ENCODE measurements at regions not wholly inside any gene's neighbourhood (a gene's known extent, or its start where the extent isn't known, plus 50 kb on each side); places are given as distances from the start of the nearest gene placed in this dataset.

GRCh38 chr13:69567514-69567913, 540.1 kb upstream of the ATXN8OS start:
- DNase-seq = no peak

GRCh38 chr13:69566104-69566716, 541.4 kb upstream of the ATXN8OS start:
- no peak for DNase-seq

- no peak for DNase-seq
Observed at GRCh38 chr13:69565334-69565733, 542.3 kb upstream of the ATXN8OS start.

GRCh38 chr13:69556540-69557196, 551.0 kb upstream of the ATXN8OS start:
- no peak for DNase-seq

GRCh38 chr13:69553976-69554375, 553.6 kb upstream of the ATXN8OS start:
- DNase-seq = no peak

GRCh38 chr13:69551193-69551592, 556.4 kb upstream of the ATXN8OS start:
- no peak for DNase-seq

- DNase-seq = no peak
Observed at GRCh38 chr13:69547780-69548179, 559.8 kb upstream of the ATXN8OS start.

- DNase-seq = no peak
Observed at GRCh38 chr13:69545551-69545950, 562.1 kb upstream of the ATXN8OS start.

GRCh38 chr13:69524459-69525150, 583.0 kb upstream of the ATXN8OS start:
- no peak for DNase-seq

GRCh38 chr13:69496981-69497380, 610.6 kb upstream of the ATXN8OS start:
- DNase-seq = no peak

GRCh38 chr13:69495096-69495495, 612.5 kb upstream of the ATXN8OS start:
- DNase-seq = no peak

- no peak for DNase-seq
Observed at GRCh38 chr13:69487576-69487975, 620.0 kb upstream of the ATXN8OS start.

GRCh38 chr13:69485991-69486592, 621.5 kb upstream of the ATXN8OS start:
- DNase-seq = no peak

GRCh38 chr13:69477451-69477850, 630.2 kb upstream of the ATXN8OS start:
- DNase-seq = no peak

- DNase-seq = no peak
Observed at GRCh38 chr13:69474011-69474685, 633.5 kb upstream of the ATXN8OS start.

GRCh38 chr13:69468624-69469023, 639.0 kb upstream of the ATXN8OS start:
- DNase-seq = no peak

- no peak for DNase-seq
Observed at GRCh38 chr13:69461397-69461796, 646.2 kb upstream of the ATXN8OS start.

- DNase-seq = no peak
Observed at GRCh38 chr13:69459346-69459745, 648.3 kb upstream of the ATXN8OS start.

GRCh38 chr13:69458013-69458412, 649.6 kb upstream of the ATXN8OS start:
- DNase-seq = no peak

GRCh38 chr13:69450245-69450644, 657.4 kb upstream of the ATXN8OS start:
- no peak for DNase-seq

GRCh38 chr13:69425235-69425634, 682.4 kb upstream of the ATXN8OS start:
- no peak for DNase-seq

GRCh38 chr13:69423844-69424243, 683.8 kb upstream of the ATXN8OS start:
- peak; percentile 56 for DNase-seq

GRCh38 chr13:69418319-69418718, 689.3 kb upstream of the ATXN8OS start:
- DNase-seq = no peak

Data from NCI-H345 (cell line).